ENCODE measurements at regions not wholly inside any gene's neighbourhood (a gene's known extent, or its start where the extent isn't known, plus 50 kb on each side); places are given as distances from the start of the nearest gene placed in this dataset.

- no peak for TF ChIP-seq USF2 (IDR thresholded peaks at IDR 0.05)
- no peak for TF ChIP-seq ZFP36 (IDR thresholded peaks at IDR 0.05; ENCODE audit: borderline replicate concordance, partially characterized antibody)
- TF ChIP-seq, protein P1, sequence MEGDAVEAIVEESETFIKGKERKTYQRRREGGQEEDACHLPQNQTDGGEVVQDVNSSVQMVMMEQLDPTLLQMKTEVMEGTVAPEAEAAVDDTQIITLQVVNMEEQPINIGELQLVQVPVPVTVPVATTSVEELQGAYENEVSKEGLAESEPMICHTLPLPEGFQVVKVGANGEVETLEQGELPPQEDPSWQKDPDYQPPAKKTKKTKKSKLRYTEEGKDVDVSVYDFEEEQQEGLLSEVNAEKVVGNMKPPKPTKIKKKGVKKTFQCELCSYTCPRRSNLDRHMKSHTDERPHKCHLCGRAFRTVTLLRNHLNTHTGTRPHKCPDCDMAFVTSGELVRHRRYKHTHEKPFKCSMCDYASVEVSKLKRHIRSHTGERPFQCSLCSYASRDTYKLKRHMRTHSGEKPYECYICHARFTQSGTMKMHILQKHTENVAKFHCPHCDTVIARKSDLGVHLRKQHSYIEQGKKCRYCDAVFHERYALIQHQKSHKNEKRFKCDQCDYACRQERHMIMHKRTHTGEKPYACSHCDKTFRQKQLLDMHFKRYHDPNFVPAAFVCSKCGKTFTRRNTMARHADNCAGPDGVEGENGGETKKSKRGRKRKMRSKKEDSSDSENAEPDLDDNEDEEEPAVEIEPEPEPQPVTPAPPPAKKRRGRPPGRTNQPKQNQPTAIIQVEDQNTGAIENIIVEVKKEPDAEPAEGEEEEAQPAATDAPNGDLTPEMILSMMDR (IDR thresholded peaks at IDR 0.05), result peak; percentile 54
- TF ChIP-seq, protein P2, sequence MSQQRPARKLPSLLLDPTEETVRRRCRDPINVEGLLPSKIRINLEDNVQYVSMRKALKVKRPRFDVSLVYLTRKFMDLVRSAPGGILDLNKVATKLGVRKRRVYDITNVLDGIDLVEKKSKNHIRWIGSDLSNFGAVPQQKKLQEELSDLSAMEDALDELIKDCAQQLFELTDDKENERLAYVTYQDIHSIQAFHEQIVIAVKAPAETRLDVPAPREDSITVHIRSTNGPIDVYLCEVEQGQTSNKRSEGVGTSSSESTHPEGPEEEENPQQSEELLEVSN (IDR thresholded peaks at IDR 0.05; ENCODE audit: borderline replicate concordance, low read depth), result no peak
- TF ChIP-seq BHLHE40 (IDR thresholded peaks at IDR 0.05; ENCODE audit: low read depth, low read length), result no peak
- TF ChIP-seq CHD4 (IDR thresholded peaks at IDR 0.05; ENCODE audit: borderline replicate concordance), result no peak
- no peak for TF ChIP-seq MYC (IDR thresholded peaks at IDR 0.05; ENCODE audit: borderline replicate concordance, low read length)
- no peak for TF ChIP-seq POLR2A (IDR thresholded peaks at IDR 0.05; ENCODE audit: low read length)
Measured at GRCh38 chr15:101578443-101578894, 73.7 kb downstream of the TM2D3 start.
